HG02981 (cell line): ENCODE measurements at regions not wholly inside any gene's neighbourhood (a gene's known extent, or its start where the extent isn't known, plus 50 kb on each side); places are given as distances from the start of the nearest gene placed in this dataset.

Experiments
- ATAC-seq: cut with Tn5 transposase; IDR thresholded peaks from one replicate; pipeline ENCODE4 v1.9.1; 2021; ENCODE audit warnings: mild to moderate bottlenecking, moderate library complexity; ENCODE audit not compliant: unreplicated experiment

DNA sequence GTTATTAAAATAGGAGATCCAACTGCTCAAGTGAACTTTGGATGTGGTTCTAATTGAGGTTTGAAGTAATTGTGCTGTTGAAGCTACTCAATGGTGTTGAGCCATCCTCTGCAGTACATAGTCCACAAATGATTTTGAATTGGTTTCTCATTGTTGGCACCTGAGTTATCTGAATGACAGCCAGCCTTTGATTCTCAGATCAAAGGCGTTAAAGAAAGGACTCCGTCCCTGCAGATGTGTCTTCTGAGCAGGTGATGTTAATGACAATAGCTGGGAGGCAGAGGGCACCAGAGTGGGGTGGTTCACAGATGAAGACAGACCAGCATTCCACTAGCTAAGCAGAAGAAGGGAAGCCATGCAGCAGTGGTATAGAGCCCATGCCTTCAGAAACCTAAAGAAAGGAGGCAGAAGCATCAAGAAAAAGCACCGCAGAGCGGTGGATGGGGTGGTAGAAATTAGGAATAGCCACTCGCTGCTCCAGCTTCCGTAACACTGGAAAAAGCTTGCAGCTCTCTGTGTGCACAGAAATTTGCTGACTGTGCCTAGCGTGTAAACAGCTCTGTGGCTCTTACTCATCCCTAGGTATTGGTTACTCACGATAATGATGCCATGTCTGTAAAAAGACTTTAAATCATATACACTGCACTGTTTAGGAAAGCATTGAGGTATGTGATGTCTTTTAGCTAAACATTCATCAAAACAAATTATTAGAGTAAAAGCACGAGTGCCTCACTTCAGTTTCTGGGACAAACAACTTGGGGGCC lies 79.2 kb upstream of the CLCN4 start:
- no peak for ATAC-seq

DNA sequence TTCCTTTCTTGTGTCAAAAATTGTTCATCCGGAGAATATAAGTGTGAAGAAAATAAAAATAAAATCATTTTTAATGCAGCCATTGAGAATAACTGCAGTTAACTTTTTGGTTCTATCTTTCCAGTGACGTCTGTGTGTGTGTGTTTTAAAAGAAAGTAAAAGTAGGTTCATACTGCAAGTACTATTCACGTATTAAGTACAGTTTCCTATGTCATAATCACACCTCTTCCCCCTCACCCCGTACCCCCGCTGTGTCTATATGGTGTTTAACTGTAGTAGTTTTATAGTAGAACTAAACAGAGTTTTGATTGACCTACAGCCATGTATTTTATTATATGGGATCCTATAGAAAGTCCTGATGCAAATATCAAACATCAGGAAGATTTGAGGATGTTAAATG lies 78.5 kb upstream of the CLCN4 start:
- ATAC-seq = no peak

- ATAC-seq = no peak
Observed at GRCh38 chrX:10079231-10079630, 77.5 kb upstream of the CLCN4 start.

GRCh38 chrX:10083809-10084208 lies 73.0 kb upstream of the CLCN4 start:
- ATAC-seq = no peak

GRCh38 chrX:10085223-10085622 lies 71.6 kb upstream of the CLCN4 start:
- no peak for ATAC-seq

- no peak for ATAC-seq
Observed at GRCh38 chrX:10086676-10087075, 70.1 kb upstream of the CLCN4 start.

- ATAC-seq = no peak
Observed at GRCh38 chrX:10087391-10087790, 69.4 kb upstream of the CLCN4 start.

DNA sequence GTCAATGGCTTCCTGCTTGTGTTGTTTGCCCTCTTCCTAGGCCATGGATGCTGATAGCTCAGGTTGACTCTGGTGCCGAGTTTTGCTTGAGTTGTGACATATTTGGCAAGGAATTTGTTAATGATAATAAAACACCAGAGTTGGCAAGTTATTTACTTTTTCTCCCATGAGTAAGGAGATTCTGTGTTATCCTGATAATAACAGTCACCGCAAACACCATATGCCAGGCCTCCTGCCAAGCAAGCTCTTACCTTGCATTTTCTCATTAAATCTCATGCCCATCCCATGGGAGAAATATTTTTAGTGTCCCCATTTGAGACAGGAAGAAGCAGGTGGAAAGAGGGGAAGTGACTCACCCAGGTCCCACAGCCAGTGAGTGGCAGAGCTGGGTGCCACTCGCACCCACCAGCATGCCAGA lies 67.4 kb upstream of the CLCN4 start:
- no peak for ATAC-seq

- ATAC-seq = no peak
Observed at GRCh38 chrX:10090319-10090718, 66.5 kb upstream of the CLCN4 start.

- ATAC-seq = no peak
Observed at GRCh38 chrX:10095246-10095645, 61.5 kb upstream of the CLCN4 start.

GRCh38 chrX:10095698-10096432 lies 60.9 kb upstream of the CLCN4 start:
- no peak for ATAC-seq

DNA sequence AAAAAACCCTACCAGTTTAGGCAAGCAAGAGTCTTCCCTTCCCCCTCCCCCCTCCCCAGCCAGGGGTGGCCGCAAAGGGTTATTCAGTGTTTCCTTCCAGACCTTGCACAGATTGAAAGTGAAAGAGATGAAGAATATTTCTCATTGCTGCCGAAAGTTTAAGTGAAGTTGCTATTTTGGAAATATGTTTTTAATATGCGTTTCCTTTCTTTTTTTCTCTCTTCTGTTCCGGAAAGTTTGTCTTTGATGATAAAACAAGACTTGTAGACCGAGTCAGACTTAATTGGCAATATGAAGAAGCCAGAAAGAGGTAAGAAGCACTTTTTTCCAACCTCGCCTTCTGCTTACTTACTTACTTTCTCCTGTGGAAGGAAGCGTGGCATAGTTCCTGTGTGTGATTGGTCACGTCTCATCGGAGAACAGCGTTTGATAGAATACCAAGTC lies 58.5 kb upstream of the CLCN4 start:
- peak; percentile 88 for ATAC-seq

DNA sequence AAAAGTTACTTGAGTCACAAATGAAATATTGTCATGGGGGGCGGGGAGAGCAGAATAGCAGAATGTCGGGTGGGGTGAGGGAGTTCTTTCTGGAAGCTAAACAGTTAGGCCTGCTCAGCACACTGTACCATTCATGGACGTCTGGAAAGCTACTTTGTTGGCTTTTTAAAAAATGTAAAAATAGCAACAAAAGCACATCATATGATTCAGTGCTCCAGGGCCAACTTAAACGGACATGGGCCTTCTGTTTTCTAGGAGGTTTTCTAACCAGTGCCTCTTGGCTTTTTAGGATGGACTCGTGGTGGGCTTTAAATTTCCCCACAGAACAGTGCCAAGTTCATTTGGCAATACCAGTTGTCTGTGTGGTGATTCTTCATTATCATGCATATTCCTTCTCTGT lies 57.4 kb upstream of the CLCN4 start:
- no peak for ATAC-seq

DNA sequence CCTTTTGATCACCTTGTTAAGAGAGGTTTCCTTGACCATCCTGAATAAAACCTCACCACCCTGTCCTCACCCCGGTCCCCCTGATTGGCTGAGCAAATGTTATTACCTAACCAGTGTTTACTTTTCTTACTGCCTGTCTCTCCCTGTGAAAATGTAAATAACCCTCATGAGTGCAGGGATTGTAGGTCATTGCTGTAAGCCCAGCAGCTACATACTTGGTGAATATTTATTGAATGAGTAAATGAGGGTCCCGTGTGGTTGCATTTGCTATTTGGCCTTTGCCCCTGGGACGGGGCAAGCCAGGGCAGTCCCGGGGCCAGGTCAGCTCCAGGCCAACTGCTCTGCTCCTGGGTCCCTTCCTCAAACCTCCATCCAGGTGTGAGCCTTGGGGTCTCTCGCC lies 55.5 kb upstream of the CLCN4 start:
- ATAC-seq = no peak

GRCh38 chrX:10102046-10102704 lies 54.6 kb upstream of the CLCN4 start:
- ATAC-seq = no peak

GRCh38 chrX:10103023-10103422 lies 53.8 kb upstream of the CLCN4 start:
- no peak for ATAC-seq

DNA sequence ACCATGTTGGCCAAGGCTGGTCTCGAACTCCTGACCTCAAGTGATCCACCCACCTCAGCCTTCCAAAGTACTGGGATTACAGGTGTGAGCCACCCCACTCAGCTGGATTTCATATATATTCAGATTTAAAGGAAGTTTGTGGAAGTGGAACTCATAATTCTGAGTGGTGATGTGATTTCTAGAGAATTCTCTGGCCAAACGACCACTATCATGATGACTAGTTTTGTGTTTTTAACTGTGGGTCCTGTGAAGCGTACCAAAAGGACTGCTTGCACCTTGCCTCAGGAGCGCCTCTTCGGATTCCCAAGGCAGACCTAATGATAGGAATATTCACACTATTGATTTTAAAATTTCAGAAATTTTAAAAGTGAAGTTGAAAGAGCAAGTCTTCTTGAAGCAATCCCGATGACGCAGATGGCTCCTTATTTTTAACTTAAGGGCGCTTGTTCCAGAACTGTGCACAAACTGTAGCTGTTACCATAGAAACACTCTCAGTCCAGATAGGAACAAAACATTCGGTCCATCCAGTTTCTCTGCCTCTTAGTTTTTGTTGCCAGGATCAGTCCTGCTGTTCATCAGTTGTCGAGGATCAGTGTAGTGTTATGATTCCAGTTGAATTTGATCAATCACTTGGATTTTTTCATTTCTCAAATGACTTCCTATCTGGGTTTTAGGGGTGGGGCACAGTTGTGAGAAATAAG lies 51.7 kb upstream of the CLCN4 start:
- ATAC-seq = no peak

DNA sequence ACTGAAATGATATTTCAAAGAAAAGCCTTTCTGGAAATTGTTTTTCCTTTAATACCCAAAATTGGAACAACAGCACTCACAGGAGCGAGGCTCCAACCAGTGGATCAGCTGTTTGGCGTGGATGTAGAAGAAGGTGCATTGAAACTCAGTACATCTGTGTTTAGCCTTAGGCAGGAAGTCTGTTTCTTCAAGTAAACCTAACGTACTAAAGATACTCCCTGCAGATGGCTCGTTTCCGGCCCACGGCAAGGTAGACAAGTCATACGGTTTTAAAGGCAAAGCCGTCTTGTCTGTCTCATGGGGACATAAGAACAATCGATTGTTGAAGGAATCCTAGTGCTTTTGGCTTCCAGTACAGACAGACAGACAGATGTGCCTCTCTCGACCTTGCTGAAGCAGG lies 50.0 kb upstream of the CLCN4 start:
- ATAC-seq = peak; percentile 42
